H1 (cell line): ENCODE measurements at regions not wholly inside any gene's neighbourhood (a gene's known extent, or its start where the extent isn't known, plus 50 kb on each side); places are given as distances from the start of the nearest gene placed in this dataset.

Experiments
- CTCF ChIA-PET: fragments of 300-600 bp; sonication (Branson Sonifier 250); formaldehyde crosslinking; loops from one replicate; lab custom pipeline; 2021; ENCODE audit not compliant: partially characterized antibody; lab: Charles Lee
- POLR2A ChIA-PET: fragments of 300-600 bp; sonication (Branson Sonifier 250); formaldehyde crosslinking; loops from one replicate; lab custom pipeline; 2021; ENCODE audit warnings: inconsistent platforms; ENCODE audit not compliant: partially characterized antibody; lab: Charles Lee
- DNase-seq, 2 experiments: peaks; one replicate each; pipeline versions ENCODE4 v3.0.0 to v3.0.0-alpha.2; 2010 to 2022; ENCODE audit warnings: low spot score in 2 of 2, low read depth in 1 of 2, mixed read lengths in 1 of 2
- FAIRE-seq: peaks from 2 replicates; lab custom pipeline; 2011; peaks lifted over from hg19 to GRCh38; lab: Jason Lieb, UNC
- H2AFZ ChIP-seq: 2 replicates; pipeline ENCODE4 v1.8.1; 2012; ENCODE audit warnings: low read length, inconsistent platforms
- H2AK5ac ChIP-seq: 2 replicates; pipeline ENCODE4 v1.6.1; 2013; ENCODE audit warnings: low read depth, low read length
- H2BK120ac ChIP-seq: replicated peaks from 2 replicates; pipeline ENCODE3; 2013; ENCODE audit warnings: low read depth, low read length, inconsistent platforms
- H2BK12ac ChIP-seq: 2 replicates; pipeline ENCODE4 v1.6.1; 2013; ENCODE audit warnings: low read depth, low read length
- H2BK15ac ChIP-seq: 2 replicates; pipeline ENCODE4 v1.6.1; 2013; ENCODE audit warnings: low read length
- H2BK20ac ChIP-seq: 2 replicates; pipeline ENCODE4 v1.6.1; 2013; ENCODE audit warnings: low read length
- H2BK5ac ChIP-seq: 2 replicates; pipeline ENCODE4 v1.6.1; 2013; ENCODE audit warnings: low read depth, low read length
- H3K14ac ChIP-seq: 2 replicates; pipeline ENCODE4 v1.6.1; 2013; ENCODE audit warnings: inconsistent platforms; ENCODE audit not compliant: insufficient read length
- H3K18ac ChIP-seq: 2 replicates; pipeline ENCODE4 v1.6.1; 2013; ENCODE audit warnings: low read length; ENCODE audit errors: extremely low read depth
- H3K23ac ChIP-seq: 2 replicates; pipeline ENCODE4 v1.6.1; 2013; ENCODE audit warnings: inconsistent platforms; ENCODE audit not compliant: insufficient read length
- H3K23me2 ChIP-seq: 2 replicates; pipeline ENCODE4 v1.6.1; 2013; ENCODE audit warnings: low read depth, low read length
- H3K27ac ChIP-seq: 2 replicates; pipeline ENCODE4 v1.6.1; 2011; ENCODE audit warnings: low read depth, low read length, inconsistent platforms
- H3K27me3 ChIP-seq, 4 experiments: replicated peaks in 1 of 4; 1 replicate in 1 of 4; 2 replicates in 3 of 4; pipeline versions ENCODE4 v1.6.1 to v1.8.1; 2011 to 2013; ENCODE audit warnings: low read length in 3 of 4, mild to moderate bottlenecking in 3 of 4, inconsistent platforms in 2 of 4, mixed read lengths in 2 of 4, moderate library complexity in 1 of 4; ENCODE audit not compliant: control insufficient read depth in 3 of 4, insufficient read depth in 3 of 4; ENCODE audit errors: extremely low read depth in 1 of 4
- H3K36me3 ChIP-seq, 4 experiments: 2 replicates each; pipeline versions ENCODE4 v1.6.1 to v1.8.1; 2011 to 2013; ENCODE audit warnings: mild to moderate bottlenecking in 4 of 4, low read length in 3 of 4, moderate library complexity in 2 of 4, control low read depth in 1 of 4, inconsistent platforms in 1 of 4; ENCODE audit not compliant: insufficient read depth in 4 of 4, control insufficient read depth in 2 of 4
- H3K4ac ChIP-seq: replicated peaks from 2 replicates; pipeline ENCODE3; 2013; ENCODE audit warnings: low read length, low read depth, mixed read lengths, inconsistent platforms; ENCODE audit not compliant: insufficient read length
- H3K4me1 ChIP-seq, 4 experiments: replicated peaks in 1 of 4; 1 replicate in 1 of 4; 2 replicates in 3 of 4; pipeline versions ENCODE4 v1.6.1 to v1.8.1; 2011 to 2013; ENCODE audit warnings: low read length in 3 of 4, inconsistent platforms in 2 of 4, mixed read lengths in 1 of 4; ENCODE audit not compliant: insufficient read depth in 4 of 4, control insufficient read depth in 3 of 4
- H3K4me2 ChIP-seq, 2 experiments: 2 replicates each; pipeline versions ENCODE4 v1.6.1 to v1.8.1; 2011 to 2013; ENCODE audit warnings: low read depth in 2 of 2, low read length in 2 of 2, control low read depth in 1 of 2, inconsistent platforms in 1 of 2, mild to moderate bottlenecking in 1 of 2; ENCODE audit not compliant: insufficient read depth in 1 of 2
- H3K4me3 ChIP-seq, 4 experiments: fragments of 200-600, 300-600 bp in 1 of 4; sonication (generic), shearing (Covaris generic), sonication (Bioruptor Twin) in 1 of 4; 2 replicates each; pipeline versions ENCODE4 v1.5.1 to v1.8.1; 2011 to 2016; ENCODE audit warnings: low read length in 4 of 4, low read depth in 3 of 4, control low read depth in 2 of 4, inconsistent platforms in 2 of 4, mild to moderate bottlenecking in 2 of 4, mixed read lengths in 1 of 4, moderate library complexity in 1 of 4; ENCODE audit not compliant: insufficient read depth in 2 of 4; ENCODE audit errors: extremely low read depth in 1 of 4
- H3K56ac ChIP-seq: replicated peaks from 2 replicates; pipeline ENCODE3; 2013; ENCODE audit warnings: low read depth, mild to moderate bottlenecking, mixed read lengths, low read length, inconsistent platforms; ENCODE audit not compliant: insufficient read length
- H3K79me1 ChIP-seq: 2 replicates; pipeline ENCODE4 v1.6.1; 2013; ENCODE audit warnings: low read depth, low read length, control low read depth
- H3K79me2 ChIP-seq, 2 experiments: 2 replicates each; pipeline versions ENCODE4 v1.6.1 to v1.8.1; 2012 to 2013; ENCODE audit warnings: low read length in 2 of 2, mild to moderate bottlenecking in 2 of 2, inconsistent platforms in 1 of 2; ENCODE audit not compliant: insufficient read depth in 2 of 2, control insufficient read depth in 1 of 2
- H3K9ac ChIP-seq, 4 experiments: replicated peaks in 1 of 4; 1 replicate in 1 of 4; 2 replicates in 3 of 4; pipeline versions ENCODE4 v1.6.1 to v1.8.1; 2011 to 2013; ENCODE audit warnings: low read depth in 3 of 4, low read length in 3 of 4, control low read depth in 2 of 4, mild to moderate bottlenecking in 2 of 4, moderate library complexity in 2 of 4, inconsistent platforms in 1 of 4; ENCODE audit errors: extremely low read depth in 1 of 4
- H3K9me3 ChIP-seq, 2 experiments: 2 replicates each; pipeline versions ENCODE4 v1.6.1 to v1.8.1; 2012 to 2013; ENCODE audit warnings: mild to moderate bottlenecking in 2 of 2, moderate library complexity in 2 of 2, control low read depth in 1 of 2, inconsistent platforms in 1 of 2, low read depth in 1 of 2, low read length in 1 of 2, mixed read lengths in 1 of 2; ENCODE audit not compliant: insufficient read depth in 2 of 2
- H4K20me1 ChIP-seq, 2 experiments: replicated peaks in 1 of 2; 2 replicates each; pipeline versions ENCODE3 to v1.8.1; 2011 to 2013; ENCODE audit warnings: inconsistent platforms in 2 of 2, low read length in 2 of 2, mild to moderate bottlenecking in 1 of 2; ENCODE audit not compliant: insufficient read depth in 2 of 2, control insufficient read depth in 1 of 2
- H4K5ac ChIP-seq: 2 replicates; pipeline ENCODE4 v1.6.1; 2013; ENCODE audit warnings: low read length, low read depth, mixed read lengths, inconsistent platforms; ENCODE audit not compliant: insufficient read length
- H4K8ac ChIP-seq: 2 replicates; pipeline ENCODE4 v1.8.0; 2013; ENCODE audit warnings: mild to moderate bottlenecking, moderate library complexity, low read length, inconsistent platforms; ENCODE audit not compliant: insufficient read depth; ENCODE audit errors: extremely low read depth
- H4K91ac ChIP-seq: replicated peaks from 2 replicates; pipeline ENCODE3; 2013; ENCODE audit warnings: low read length, mixed read lengths, inconsistent platforms; ENCODE audit not compliant: insufficient read length
- BRCA1 ChIP-seq: IDR thresholded peaks from 2 replicates; pipeline ENCODE4 v1.6.1; 2012; ENCODE audit warnings: low read depth, low read length, improper control_type of control experiment
- CEBPB ChIP-seq: IDR thresholded peaks from 2 replicates; pipeline ENCODE4 v1.6.1; 2012; ENCODE audit warnings: low read depth, low read length
- CHD1 ChIP-seq: IDR thresholded peaks from 2 replicates; pipeline ENCODE4 v1.6.1; 2012; ENCODE audit warnings: low read depth, low read length, improper control_type of control experiment
- CHD2 ChIP-seq: IDR thresholded peaks from 2 replicates; pipeline ENCODE4 v1.6.1; 2012; ENCODE audit warnings: low read length, improper control_type of control experiment
- CTBP2 ChIP-seq: IDR thresholded peaks from 2 replicates; pipeline ENCODE4 v1.7.0; 2011; ENCODE audit warnings: borderline replicate concordance, mild to moderate bottlenecking, moderate library complexity, mixed read lengths, low read length; ENCODE audit not compliant: insufficient read depth, insufficient read length
- EZH2 ChIP-seq: fragments of 200-600 bp; sonication (generic); IDR thresholded peaks from 2 replicates; pipeline ENCODE4 v1.7.1; 2012; ENCODE audit warnings: low read depth, mild to moderate bottlenecking, moderate library complexity, low read length, inconsistent platforms; ENCODE audit not compliant: severe bottlenecking
- HDAC6 ChIP-seq: IDR thresholded peaks from one replicate; pipeline ENCODE4 v1.7.1; 2012; ENCODE audit warnings: low read depth, mild to moderate bottlenecking, inconsistent platforms, low read length, moderate library complexity
- KDM4A ChIP-seq: IDR thresholded peaks from one replicate; pipeline ENCODE4 v1.7.1; 2012; ENCODE audit warnings: low read depth, mild to moderate bottlenecking, moderate library complexity, low read length, inconsistent platforms; ENCODE audit not compliant: severe bottlenecking
- POU5F1 ChIP-seq: IDR thresholded peaks from 2 replicates; pipeline ENCODE4 v1.6.1; 2011; ENCODE audit warnings: low read depth, mild to moderate bottlenecking, low read length, moderate library complexity
- RFX5 ChIP-seq: IDR thresholded peaks from 2 replicates; pipeline ENCODE4 v1.6.1; 2011; ENCODE audit warnings: low read depth, low read length, improper control_type of control experiment, borderline replicate concordance
- WGBS, 2 experiments: shearing (Covaris generic) in 1 of 2; methylation state at CpG; one replicate each; pipeline versions ENCODE4 v1.1.6 to v1.1.7; 2013 to 2015; ENCODE audit warnings: low lambda C conversion rate in 2 of 2, mixed read lengths in 2 of 2, inconsistent platforms in 1 of 2, low coverage in 1 of 2, missing lambda C conversion rate in 1 of 2; ENCODE audit not compliant: insufficient replicate concordance in 2 of 2, insufficient coverage in 1 of 2, insufficient read length in 1 of 2; ENCODE audit errors: extremely low coverage in 1 of 2, missing lambda C conversion rate in 1 of 2; 5-methylcytosine and 5-hydroxymethylcytosine counted together
- TF ChIP-seq, protein P1 (sequence below): IDR thresholded peaks from 2 replicates; pipeline ENCODE4 v1.6.1; 2012; ENCODE audit warnings: inconsistent platforms
- TF ChIP-seq, protein P2 (sequence below), 3 experiments: IDR thresholded peaks; 1 replicate in 2 of 3; 2 replicates in 1 of 3; pipeline versions ENCODE4 v1.5.1 to v1.6.1; 2011; ENCODE audit warnings: low read length in 3 of 3, mild to moderate bottlenecking in 3 of 3, inconsistent platforms in 2 of 3, low read depth in 1 of 3, moderate library complexity in 1 of 3; ENCODE audit not compliant: insufficient read depth in 1 of 3; ENCODE audit errors: control extremely low read depth in 1 of 3

DNA sequence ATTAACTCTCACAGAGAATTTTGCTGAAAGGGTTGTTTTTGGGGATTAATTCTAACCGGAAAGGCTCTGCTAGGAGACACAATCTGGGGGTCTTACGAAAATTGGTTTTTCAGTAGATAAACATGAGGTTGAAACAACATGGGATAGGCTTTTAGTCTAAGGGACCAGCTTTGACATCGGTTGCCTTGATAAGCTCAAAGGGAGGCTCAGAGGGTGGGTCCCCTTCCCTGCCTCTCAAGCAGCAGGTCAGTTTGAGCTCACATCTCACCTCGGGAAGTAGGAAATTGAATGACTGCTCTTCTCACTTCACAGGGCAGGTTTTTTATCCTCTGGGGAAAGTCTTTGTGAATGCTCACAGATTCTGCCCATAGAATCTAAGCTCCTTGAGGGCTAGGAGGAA is 70.2 kb upstream of the KIRREL3 start:
- H4K20me1 ChIP-seq = no peaks in the 10 kb centered on the region
- no peaks in the 10 kb centered on the region for H3K23me2 ChIP-seq
- H3K79me1 ChIP-seq = no peaks in the 10 kb centered on the region
- no peak overlapping the region for H3K4me3 ChIP-seq
- ChIA-PET POLR2A (no interaction called here), CTCF (interaction anchor here (0.6 to 4.5 kb wide), 6 partner anchors 10 to 1392 kb away, joined by 3 to 16 read pairs (median 8); no protein-coding TSS in a partner anchor)
- no peak overlapping the region for H3K4me2 ChIP-seq
- no peaks in the 10 kb centered on the region for H3K9me3 ChIP-seq
- no peak overlapping the region for H3K4ac ChIP-seq
- H2BK12ac ChIP-seq = no peak overlapping the region
- H2AFZ ChIP-seq = no peak overlapping the region
- DNase-seq (peak in 1 of 2 experiments; percentile 14), FAIRE-seq (no peak)
- H2BK5ac ChIP-seq = no peak overlapping the region
- WGBS, 2 experiments = 87% methylated on average over 4 of the region's 4 CpGs; no CpG with 5 or more reads in 1 of the 2 experiments
- no peak overlapping the region for H4K5ac ChIP-seq
- no peak overlapping the region for H3K27ac ChIP-seq
- no peak overlapping the region for H2BK20ac ChIP-seq
- H2BK15ac ChIP-seq = no peak overlapping the region
- H3K36me3 ChIP-seq = no peaks in the 10 kb centered on the region
- no peak overlapping the region for H3K56ac ChIP-seq
- no peak overlapping the region for H2AK5ac ChIP-seq
- H4K8ac ChIP-seq = no peak overlapping the region
- no peaks in the 10 kb centered on the region for H3K79me2 ChIP-seq
- H3K18ac ChIP-seq = no peak overlapping the region
- no peak overlapping the region for H3K23ac ChIP-seq
- H3K14ac ChIP-seq = no peak overlapping the region
- no peaks in the 10 kb centered on the region for H3K4me1 ChIP-seq
- H3K9ac ChIP-seq = no peak overlapping the region
- H3K27me3 ChIP-seq = no peaks in the 10 kb centered on the region
- no peak overlapping the region for H4K91ac ChIP-seq
- no peak overlapping the region for H2BK120ac ChIP-seq
- TF ChIP-seq CHD2 (no peak), EZH2 (no peak), KDM4A (no peak), BRCA1 (no peak), CHD1 (no peak), CEBPB (no peak), HDAC6 (no peak), POU5F1 (no peak), CTBP2 (no peak), RFX5 (no peak)
- TF ChIP-seq, protein P1, sequence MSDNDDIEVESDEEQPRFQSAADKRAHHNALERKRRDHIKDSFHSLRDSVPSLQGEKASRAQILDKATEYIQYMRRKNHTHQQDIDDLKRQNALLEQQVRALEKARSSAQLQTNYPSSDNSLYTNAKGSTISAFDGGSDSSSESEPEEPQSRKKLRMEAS = no peak
- TF ChIP-seq, protein P2, sequence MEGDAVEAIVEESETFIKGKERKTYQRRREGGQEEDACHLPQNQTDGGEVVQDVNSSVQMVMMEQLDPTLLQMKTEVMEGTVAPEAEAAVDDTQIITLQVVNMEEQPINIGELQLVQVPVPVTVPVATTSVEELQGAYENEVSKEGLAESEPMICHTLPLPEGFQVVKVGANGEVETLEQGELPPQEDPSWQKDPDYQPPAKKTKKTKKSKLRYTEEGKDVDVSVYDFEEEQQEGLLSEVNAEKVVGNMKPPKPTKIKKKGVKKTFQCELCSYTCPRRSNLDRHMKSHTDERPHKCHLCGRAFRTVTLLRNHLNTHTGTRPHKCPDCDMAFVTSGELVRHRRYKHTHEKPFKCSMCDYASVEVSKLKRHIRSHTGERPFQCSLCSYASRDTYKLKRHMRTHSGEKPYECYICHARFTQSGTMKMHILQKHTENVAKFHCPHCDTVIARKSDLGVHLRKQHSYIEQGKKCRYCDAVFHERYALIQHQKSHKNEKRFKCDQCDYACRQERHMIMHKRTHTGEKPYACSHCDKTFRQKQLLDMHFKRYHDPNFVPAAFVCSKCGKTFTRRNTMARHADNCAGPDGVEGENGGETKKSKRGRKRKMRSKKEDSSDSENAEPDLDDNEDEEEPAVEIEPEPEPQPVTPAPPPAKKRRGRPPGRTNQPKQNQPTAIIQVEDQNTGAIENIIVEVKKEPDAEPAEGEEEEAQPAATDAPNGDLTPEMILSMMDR (IDR thresholded peaks at IDR 0.05; ENCODE audit: control extremely low read depth in 1 of 3, insufficient read depth in 1 of 3, low read depth in 1 of 3, low read length in 3 of 3) = no peak
